Neural crest cell (in vitro differentiated cells): ENCODE measurements at regions not wholly inside any gene's neighbourhood (a gene's known extent, or its start where the extent isn't known, plus 50 kb on each side); places are given as distances from the start of the nearest gene placed in this dataset.
"Not testable (repeated sequence)": the region's sequence is repeated elsewhere in the genome, so short reads cannot be mapped to it uniquely, and the experiment has no call there.

Experiments
- DNase-seq: peaks from one replicate; pipeline ENCODE4 v3.0.0; 2021; ENCODE audit warnings: low read depth, mixed read lengths, low spot score
- H3K27ac Mint-ChIP-seq: one replicate; pipeline ENCODE4 v1.8.0; 2021; ENCODE audit warnings: mild to moderate bottlenecking, mixed read lengths; ENCODE audit not compliant: unreplicated experiment
- H3K27me3 Mint-ChIP-seq: 2 replicates; pipeline ENCODE4 v1.8.0; 2021; ENCODE audit warnings: low read depth, mild to moderate bottlenecking, mixed read lengths
- H3K36me3 Mint-ChIP-seq: 2 replicates; pipeline ENCODE4 v1.8.0; 2021; ENCODE audit warnings: low read depth, mild to moderate bottlenecking, mixed read lengths
- H3K4me1 Mint-ChIP-seq: 2 replicates; pipeline ENCODE4 v1.8.0; 2021; ENCODE audit warnings: mixed read lengths
- H3K4me3 Mint-ChIP-seq: one replicate; pipeline ENCODE4 v1.8.0; 2021; ENCODE audit warnings: mild to moderate bottlenecking, mixed read lengths
- H3K9me3 Mint-ChIP-seq: 2 replicates; pipeline ENCODE4 v1.8.0; 2021; ENCODE audit warnings: mixed read lengths
- CTCF ChIP-seq: fragments of 200-600 bp; sonication (generic); conservative IDR thresholded peaks from 2 replicates; pipeline ENCODE4 v1.5.0; 2021; ENCODE audit warnings: antibody characterized with exemption, mild to moderate bottlenecking

- no peak overlapping the region for H3K27ac Mint-ChIP-seq
- DNase-seq = no peak
- no peak for TF ChIP-seq CTCF
- no peaks in the 10 kb centered on the region for H3K36me3 Mint-ChIP-seq
- H3K4me1 Mint-ChIP-seq = peaks cover 6% of the 10 kb centered on the region
- no peak overlapping the region for H3K4me3 Mint-ChIP-seq
- H3K9me3 Mint-ChIP-seq = no peaks in the 10 kb centered on the region
- peaks cover 5% of the 10 kb centered on the region for H3K27me3 Mint-ChIP-seq
Measured at GRCh38 chr19:32068793-32069192, 276.6 kb upstream of the ZNF507 start.

- no peak for TF ChIP-seq CTCF
- DNase-seq = no peak
- Mint-ChIP-seq H3K27ac (peak overlapping the region; percentile 50), H3K4me3 (no peak overlapping the region), H3K27me3 (no peaks in the 10 kb centered on the region), H3K9me3 (no peaks in the 10 kb centered on the region), H3K4me1 (peaks cover 6% of the 10 kb centered on the region), H3K36me3 (no peaks in the 10 kb centered on the region)
Measured at GRCh38 chr19:32070101-32070500, 275.3 kb upstream of the ZNF507 start.

GRCh38 chr19:32082028-32082427 lies 263.4 kb upstream of the ZNF507 start:
- H3K4me1 Mint-ChIP-seq = peaks cover 4% of the 10 kb centered on the region
- H3K27ac Mint-ChIP-seq = no peak overlapping the region
- H3K36me3 Mint-ChIP-seq = peaks cover 2% of the 10 kb centered on the region
- H3K4me3 Mint-ChIP-seq = no peak overlapping the region
- no peak for TF ChIP-seq CTCF
- H3K9me3 Mint-ChIP-seq = peaks cover 4% of the 10 kb centered on the region
- DNase-seq = no peak
- H3K27me3 Mint-ChIP-seq = peaks cover 8% of the 10 kb centered on the region

GRCh38 chr19:32084756-32085363 lies 260.6 kb upstream of the ZNF507 start:
- not testable (repeated sequence) for H3K9me3 Mint-ChIP-seq, H3K27me3 Mint-ChIP-seq, DNase-seq, H3K27ac Mint-ChIP-seq, H3K4me3 Mint-ChIP-seq, H3K36me3 Mint-ChIP-seq, H3K4me1 Mint-ChIP-seq

GRCh38 chr19:32091241-32091640 lies 254.2 kb upstream of the ZNF507 start:
- peaks cover 8% of the 10 kb centered on the region for H3K27me3 Mint-ChIP-seq
- no peak for TF ChIP-seq CTCF
- no peaks in the 10 kb centered on the region for H3K9me3 Mint-ChIP-seq
- peaks cover 15% of the 10 kb centered on the region for H3K4me1 Mint-ChIP-seq
- no peaks in the 10 kb centered on the region for H3K36me3 Mint-ChIP-seq
- no peak for DNase-seq
- no peak overlapping the region for H3K27ac Mint-ChIP-seq
- no peak overlapping the region for H3K4me3 Mint-ChIP-seq

GRCh38 chr19:32097011-32097410 lies 248.4 kb upstream of the ZNF507 start:
- Mint-ChIP-seq H3K9me3 (peaks cover 12% of the 10 kb centered on the region), H3K4me3 (no peak overlapping the region)
- DNase-seq = no peak

More at GRCh38 chr19:32097011-32097410, 248.4 kb upstream of the ZNF507 start:
- no peak for TF ChIP-seq CTCF
- peaks cover 32% of the 10 kb centered on the region for H3K27me3 Mint-ChIP-seq
- H3K36me3 Mint-ChIP-seq = peaks cover 6% of the 10 kb centered on the region
- H3K4me1 Mint-ChIP-seq = peaks cover 5% of the 10 kb centered on the region
- no peak overlapping the region for H3K27ac Mint-ChIP-seq
